OCI-LY7 (cell line): ENCODE measurements at regions not wholly inside any gene's neighbourhood (a gene's known extent, or its start where the extent isn't known, plus 50 kb on each side); places are given as distances from the start of the nearest gene placed in this dataset.

Experiments
- BruUV-seq: library from RNA; stranded (reverse); fragments of 400-500 nt; replicated peaks from 2 replicates; lab custom pipeline; 2021; lab: Mats Ljungman, UMichigan
- CTCF ChIA-PET: fragments of 300-600 bp; sonication (Branson Sonifier 250); formaldehyde crosslinking; loops from one replicate; lab custom pipeline; 2022; ENCODE audit warnings: antibody characterized with exemption; ENCODE audit not compliant: unreplicated experiment; lab: Charles Lee
- POLR2A ChIA-PET: fragments of 300-600 bp; sonication (Branson Sonifier 250); formaldehyde crosslinking; loops from one replicate; lab custom pipeline; 2022; ENCODE audit warnings: antibody characterized with exemption; lab: Charles Lee
- DNase-seq: peaks from one replicate; pipeline ENCODE4 v3.0.0-alpha.2; 2015; ENCODE audit warnings: low spot score
- H2AFZ ChIP-seq: fragments of 200-600 bp; sonication (generic), shearing (Covaris generic); 2 replicates; pipeline ENCODE4 v1.6.1; 2014; ENCODE audit warnings: mild to moderate bottlenecking, antibody characterized with exemption, low read length, moderate library complexity
- H3K27ac ChIP-seq: fragments of 200-600 bp; sonication (generic); 2 replicates; pipeline ENCODE4 v1.5.1; 2014; ENCODE audit warnings: mixed run types, low read depth, mild to moderate bottlenecking, moderate library complexity, low read length, inconsistent platforms; ENCODE audit not compliant: poor library complexity, severe bottlenecking
- H3K36me3 ChIP-seq: fragments of 200-600 bp; sonication (generic); 2 replicates; pipeline ENCODE4 v1.6.1; 2014; ENCODE audit warnings: mild to moderate bottlenecking, antibody characterized with exemption, low read length, moderate library complexity, mixed read lengths; ENCODE audit not compliant: insufficient read depth
- H3K4me1 ChIP-seq: fragments of 200-600 bp; sonication (generic); 2 replicates; pipeline ENCODE4 v1.5.1; 2014; ENCODE audit warnings: mild to moderate bottlenecking, low read length; ENCODE audit not compliant: insufficient read depth, poor library complexity, severe bottlenecking
- H3K4me2 ChIP-seq: fragments of 200-600 bp; sonication (generic); 2 replicates; pipeline ENCODE4 v1.6.1; 2014; ENCODE audit warnings: mild to moderate bottlenecking, low read length
- H3K4me3 ChIP-seq: fragments of 200-600 bp; sonication (generic); 2 replicates; pipeline ENCODE4 v1.5.1; 2014; ENCODE audit warnings: mild to moderate bottlenecking, low read depth, low read length; ENCODE audit not compliant: poor library complexity, severe bottlenecking
- H3K79me2 ChIP-seq: fragments of 200-600 bp; sonication (generic); 2 replicates; pipeline ENCODE4 v1.6.1; 2016; ENCODE audit warnings: low read depth, mild to moderate bottlenecking, low read length, moderate library complexity, mixed read lengths; ENCODE audit not compliant: insufficient read depth
- H3K9me2 ChIP-seq: fragments of 200-600 bp; sonication (generic); 2 replicates; pipeline ENCODE4 v1.6.1; 2016; ENCODE audit warnings: mild to moderate bottlenecking, low read length, mixed read lengths; ENCODE audit not compliant: insufficient read depth
- H3K9me3 ChIP-seq: fragments of 200-600 bp; sonication (generic); 2 replicates; pipeline ENCODE4 v1.6.1; 2014; ENCODE audit warnings: mild to moderate bottlenecking, mixed run types, low read length, mixed read lengths
- H4K20me1 ChIP-seq: fragments of 200-600 bp; sonication (generic); 2 replicates; pipeline ENCODE4 v1.6.1; 2014; ENCODE audit warnings: mild to moderate bottlenecking, antibody characterized with exemption, low read length, moderate library complexity, mixed read lengths; ENCODE audit not compliant: insufficient read depth
- EZH2phosphoT487 ChIP-seq: fragments of 200-600 bp; sonication (generic); IDR thresholded peaks from 2 replicates; pipeline ENCODE4 v1.6.1; 2018; ENCODE audit warnings: low read depth, borderline replicate concordance, mild to moderate bottlenecking, mixed run types, antibody characterized with exemption, low read length, moderate library complexity, mixed read lengths
- intact Hi-C: fragments of 100-400 bp; cut with micrococcal nuclease; formaldehyde crosslinking; loops from one replicate; pipeline ENCODE4 v1.10.0; 2022; ENCODE audit not compliant: unreplicated experiment
- TF ChIP-seq, protein P1 (sequence below): fragments of 200-600 bp; sonication (generic); conservative IDR thresholded peaks from 2 replicates; pipeline ENCODE4 v1.5.1; 2014; ENCODE audit warnings: mild to moderate bottlenecking, antibody characterized with exemption, low read length, moderate library complexity, mixed read lengths

DNA sequence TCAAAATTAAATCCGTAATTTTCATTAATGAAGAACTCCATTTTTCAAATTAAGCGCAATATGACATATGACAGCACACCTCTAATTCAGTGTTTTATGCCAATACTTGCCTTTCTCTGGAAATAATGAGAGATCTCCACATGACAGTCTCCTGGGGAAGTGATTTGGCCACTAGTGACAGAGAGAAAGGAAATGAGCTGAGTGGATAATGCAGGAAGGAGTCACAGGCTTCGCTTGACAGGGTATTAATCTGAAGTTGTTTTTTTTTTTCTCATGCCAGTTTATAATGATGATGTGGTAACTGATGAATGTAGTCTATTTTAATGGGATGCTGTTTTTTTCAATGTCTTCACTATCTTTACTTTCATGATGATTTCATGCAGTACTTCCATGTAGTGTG lies 1079.4 kb upstream of the GYPC start:
- BruUV-seq = no TSS peak
- no peaks in the 10 kb centered on the region for H3K9me3 ChIP-seq
- H3K9me2 ChIP-seq = no peaks in the 10 kb centered on the region
- H2AFZ ChIP-seq = no peak overlapping the region
- no peaks in the 10 kb centered on the region for H3K79me2 ChIP-seq
- H3K4me2 ChIP-seq = no peak overlapping the region
- H3K4me3 ChIP-seq = no peak overlapping the region
- no peaks in the 10 kb centered on the region for H4K20me1 ChIP-seq
- ChIA-PET POLR2A (no interaction called here), CTCF (no interaction called here)
- H3K4me1 ChIP-seq = no peaks in the 10 kb centered on the region
- no peak for DNase-seq
- intact Hi-C loops = no loop called here
- no peak for TF ChIP-seq EZH2phosphoT487
- TF ChIP-seq, protein P1, sequence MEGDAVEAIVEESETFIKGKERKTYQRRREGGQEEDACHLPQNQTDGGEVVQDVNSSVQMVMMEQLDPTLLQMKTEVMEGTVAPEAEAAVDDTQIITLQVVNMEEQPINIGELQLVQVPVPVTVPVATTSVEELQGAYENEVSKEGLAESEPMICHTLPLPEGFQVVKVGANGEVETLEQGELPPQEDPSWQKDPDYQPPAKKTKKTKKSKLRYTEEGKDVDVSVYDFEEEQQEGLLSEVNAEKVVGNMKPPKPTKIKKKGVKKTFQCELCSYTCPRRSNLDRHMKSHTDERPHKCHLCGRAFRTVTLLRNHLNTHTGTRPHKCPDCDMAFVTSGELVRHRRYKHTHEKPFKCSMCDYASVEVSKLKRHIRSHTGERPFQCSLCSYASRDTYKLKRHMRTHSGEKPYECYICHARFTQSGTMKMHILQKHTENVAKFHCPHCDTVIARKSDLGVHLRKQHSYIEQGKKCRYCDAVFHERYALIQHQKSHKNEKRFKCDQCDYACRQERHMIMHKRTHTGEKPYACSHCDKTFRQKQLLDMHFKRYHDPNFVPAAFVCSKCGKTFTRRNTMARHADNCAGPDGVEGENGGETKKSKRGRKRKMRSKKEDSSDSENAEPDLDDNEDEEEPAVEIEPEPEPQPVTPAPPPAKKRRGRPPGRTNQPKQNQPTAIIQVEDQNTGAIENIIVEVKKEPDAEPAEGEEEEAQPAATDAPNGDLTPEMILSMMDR = no peak
- no peaks in the 10 kb centered on the region for H3K36me3 ChIP-seq
- no peak overlapping the region for H3K27ac ChIP-seq

- H4K20me1 ChIP-seq = no peaks in the 10 kb centered on the region
- H3K36me3 ChIP-seq = no peaks in the 10 kb centered on the region
- H3K27ac ChIP-seq = no peak overlapping the region
- POLR2A ChIA-PET = no interaction called here
- H3K4me2 ChIP-seq = no peak overlapping the region
- intact Hi-C loops = no loop called here
- H3K4me3 ChIP-seq = no peak overlapping the region
- H3K4me1 ChIP-seq = no peaks in the 10 kb centered on the region
- H3K79me2 ChIP-seq = no peaks in the 10 kb centered on the region
- DNase-seq = no peak
- H2AFZ ChIP-seq = no peak overlapping the region
- no peaks in the 10 kb centered on the region for H3K9me3 ChIP-seq
- TF ChIP-seq, protein P1 = no peak
- no peak for TF ChIP-seq EZH2phosphoT487
- no TSS peak for BruUV-seq
- CTCF ChIA-PET = no interaction called here
- no peaks in the 10 kb centered on the region for H3K9me2 ChIP-seq
These were observed 1074.4 kb upstream of the GYPC start for GRCh38 chr2:125581557-125581956.

DNA sequence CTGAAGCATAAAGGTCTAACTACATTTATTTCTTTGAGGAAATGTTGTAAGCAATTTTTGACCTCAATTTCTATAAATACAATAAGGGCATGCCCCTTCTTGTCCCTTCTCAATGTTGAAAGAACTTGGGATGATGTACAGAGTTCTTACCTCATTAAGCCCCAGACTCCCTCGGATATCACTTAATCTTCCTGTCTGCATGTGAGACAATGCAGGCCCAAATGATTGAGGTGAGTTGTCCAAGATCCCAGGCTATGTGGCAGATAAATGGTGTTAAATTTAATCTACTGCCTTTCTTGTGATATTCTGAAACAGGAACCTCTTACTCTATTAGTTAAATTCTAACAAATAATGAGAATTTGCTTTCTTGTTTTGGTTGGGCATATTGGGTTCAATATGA lies 1073.4 kb upstream of the GYPC start:
- Histone ChIP-seq H3K4me1 (no peaks in the 10 kb centered on the region), H2AFZ (no peak overlapping the region), H3K4me3 (no peak overlapping the region), H3K27ac (no peak overlapping the region), H3K36me3 (no peaks in the 10 kb centered on the region), H3K4me2 (no peak overlapping the region), H3K79me2 (no peaks in the 10 kb centered on the region), H3K9me3 (no peaks in the 10 kb centered on the region), H3K9me2 (no peaks in the 10 kb centered on the region), H4K20me1 (no peaks in the 10 kb centered on the region)
- DNase-seq = no peak
- intact Hi-C loops = no loop called here
- ChIA-PET CTCF (no interaction called here), POLR2A (no interaction called here)
- TF ChIP-seq, protein P1 = no peak
- no peak for TF ChIP-seq EZH2phosphoT487
- BruUV-seq = no TSS peak
